ENCODE measurements at regions not wholly inside any gene's neighbourhood (a gene's known extent, or its start where the extent isn't known, plus 50 kb on each side); places are given as distances from the start of the nearest gene placed in this dataset.

- intact Hi-C loops (cut with micrococcal nuclease) = no loop called here
- H4K20me1 ChIP-seq (ENCODE audit: insufficient read depth, low read length) = no peaks in the 10 kb centered on the region
- peaks cover 0 to 9% (median 0%) of the 10 kb centered on the region in 7 donors for H3K9me3 Mint-ChIP-seq
- H3K4me3 Mint-ChIP-seq = no peak overlapping the region
- no peak overlapping the region for H3K27ac Mint-ChIP-seq
- no peaks in the 10 kb centered on the region for H3K36me3 ChIP-seq (replicated peaks in 1 of 2; ENCODE audit: control insufficient read depth in 1 of 2, insufficient read depth in 2 of 2, low read length in 2 of 2)
- H3K27me3 ChIP-seq (ENCODE audit: control insufficient read depth in 2 of 2, insufficient read depth in 2 of 2, low read length in 2 of 2) = no peaks in the 10 kb centered on the region
- H2AFZ ChIP-seq (ENCODE audit: insufficient read depth, low read depth, low read length, poor library complexity, severe bottlenecking) = no peak overlapping the region
- no peaks in the 10 kb centered on the region for H3K4me1 ChIP-seq (ENCODE audit: control insufficient read depth in 1 of 2, insufficient read depth in 2 of 2, low read length in 2 of 2)
- DNase-seq = no peak
- no peak overlapping the region for H3K9ac ChIP-seq (ENCODE audit: insufficient read depth, low read length, poor library complexity, severe bottlenecking)
- H3K4me1 Mint-ChIP-seq = no peaks in the 10 kb centered on the region
- no peak for TF ChIP-seq CTCF (IDR thresholded peaks at IDR 0.05)
- no peak overlapping the region for H3K4me3 ChIP-seq (replicated peaks in 1 of 3; ENCODE audit: low read depth in 2 of 3, low read length in 3 of 3)
- H3K9me3 ChIP-seq (replicated peaks in 1 of 2; ENCODE audit: control insufficient read depth in 1 of 2, insufficient read depth in 1 of 2, low read length in 2 of 2) = no peaks in the 10 kb centered on the region
- H3K4me2 ChIP-seq (replicated peaks; ENCODE audit: extremely low read depth, low read length, poor library complexity, severe bottlenecking) = no peak overlapping the region
- WGBS (ENCODE audit: insufficient coverage) = no CpG with 5 or more reads among the region's 1 CpG
- H3K27me3 Mint-ChIP-seq (ENCODE audit: low read depth in 3 of 3) = peaks cover 0 to 2% (median 0%) of the 10 kb centered on the region in 3 donors
- no peak overlapping the region for H3K27ac ChIP-seq (ENCODE audit: low read depth in 1 of 2, low read length in 2 of 2)
- H3K36me3 Mint-ChIP-seq = no peaks in the 10 kb centered on the region
- no peaks in the 10 kb centered on the region for H3K79me2 ChIP-seq (ENCODE audit: insufficient read depth, low read length)
These were observed 121.4 kb upstream of the CEP162 start for GRCh38 chr6:84348801-84349200.

- no peak overlapping the region for H3K9ac ChIP-seq (ENCODE audit: insufficient read depth, low read length, poor library complexity, severe bottlenecking)
- peaks cover 0 to 9% (median 0%) of the 10 kb centered on the region in 7 donors for H3K9me3 Mint-ChIP-seq
- H3K9me3 ChIP-seq (replicated peaks in 1 of 2; ENCODE audit: control insufficient read depth in 1 of 2, insufficient read depth in 1 of 2, low read length in 2 of 2) = no peaks in the 10 kb centered on the region
- no peaks in the 10 kb centered on the region for H3K4me1 Mint-ChIP-seq
- no peak overlapping the region for H3K27ac Mint-ChIP-seq
- H3K36me3 ChIP-seq (replicated peaks in 1 of 2; ENCODE audit: control insufficient read depth in 1 of 2, insufficient read depth in 2 of 2, low read length in 2 of 2) = no peaks in the 10 kb centered on the region
- H3K27me3 Mint-ChIP-seq (ENCODE audit: low read depth in 3 of 3) = no peaks in the 10 kb centered on the region
- no peak overlapping the region for H3K4me3 Mint-ChIP-seq
- no peaks in the 10 kb centered on the region for H3K4me1 ChIP-seq (ENCODE audit: control insufficient read depth in 1 of 2, insufficient read depth in 2 of 2, low read length in 2 of 2)
- H3K79me2 ChIP-seq (ENCODE audit: insufficient read depth, low read length) = no peaks in the 10 kb centered on the region
- no peak overlapping the region for H3K4me2 ChIP-seq (replicated peaks; ENCODE audit: extremely low read depth, low read length, poor library complexity, severe bottlenecking)
- no peak overlapping the region for H2AFZ ChIP-seq (ENCODE audit: insufficient read depth, low read depth, low read length, poor library complexity, severe bottlenecking)
- intact Hi-C loops (cut with micrococcal nuclease) = no loop called here
- H3K27ac ChIP-seq (ENCODE audit: low read depth in 1 of 2, low read length in 2 of 2) = no peak overlapping the region
- H3K36me3 Mint-ChIP-seq = no peaks in the 10 kb centered on the region
- H4K20me1 ChIP-seq (ENCODE audit: insufficient read depth, low read length) = no peaks in the 10 kb centered on the region
- no peak for DNase-seq
- no peaks in the 10 kb centered on the region for H3K27me3 ChIP-seq (ENCODE audit: control insufficient read depth in 2 of 2, insufficient read depth in 2 of 2, low read length in 2 of 2)
- no peak for TF ChIP-seq CTCF (IDR thresholded peaks at IDR 0.05)
- no peak overlapping the region for H3K4me3 ChIP-seq (replicated peaks in 1 of 3; ENCODE audit: low read depth in 2 of 3, low read length in 3 of 3)
These were observed 118.9 kb upstream of the CEP162 start for GRCh38 chr6:84346372-84346771.
